ENCODE measurements at regions not wholly inside any gene's neighbourhood (a gene's known extent, or its start where the extent isn't known, plus 50 kb on each side); places are given as distances from the start of the nearest gene placed in this dataset.

- no peaks in the 10 kb centered on the region for H3K36me3 ChIP-seq
- 54% methylated on average over 2 of the region's 2 CpGs; no CpG with 5 or more reads in 1 of the 2 donors for WGBS, 2 donors (ENCODE audit: low coverage in 1 of 2)
- no peak overlapping the region for H3K4me3 ChIP-seq
- no peaks in the 10 kb centered on the region for H3K9me3 ChIP-seq
- H3K27me3 ChIP-seq: no peaks in the 10 kb centered on the region
- no peaks in the 10 kb centered on the region for H3K4me1 ChIP-seq
- TF ChIP-seq POLR2AphosphoS5 (IDR thresholded peaks at IDR 0.05): no peak
- TF ChIP-seq EP300 (IDR thresholded peaks at IDR 0.05): no peak
- no peak for TF ChIP-seq POLR2A (IDR thresholded peaks at IDR 0.05)
- TF ChIP-seq CTCF (IDR thresholded peaks at IDR 0.05): no peak
- H3K27ac ChIP-seq: no peak overlapping the region
- no peak for ATAC-seq
These were observed 223.1 kb upstream of the MAF start for GRCh38 chr16:79823639-79824038.

GRCh38 chr16:79821911-79822310 is 221.4 kb upstream of the MAF start:
- no peak overlapping the region for H3K4me3 ChIP-seq
- H3K27me3 ChIP-seq: no peaks in the 10 kb centered on the region
- no peaks in the 10 kb centered on the region for H3K9me3 ChIP-seq
- TF ChIP-seq CTCF (IDR thresholded peaks at IDR 0.05): no peak
- no peak for TF ChIP-seq EP300 (IDR thresholded peaks at IDR 0.05)
- no peak for TF ChIP-seq POLR2AphosphoS5 (IDR thresholded peaks at IDR 0.05)
- TF ChIP-seq POLR2A (IDR thresholded peaks at IDR 0.05): no peak
- no peak overlapping the region for H3K27ac ChIP-seq
- ATAC-seq: no peak
- H3K4me1 ChIP-seq: no peaks in the 10 kb centered on the region
- H3K36me3 ChIP-seq: no peaks in the 10 kb centered on the region
- 94 to 98% methylated on average over 3 of the region's 3 CpGs for WGBS, 2 donors (ENCODE audit: low coverage in 1 of 2)

- no peak overlapping the region for H3K4me3 ChIP-seq
- H3K27ac ChIP-seq: no peak overlapping the region
- H3K27me3 ChIP-seq: no peaks in the 10 kb centered on the region
- no peaks in the 10 kb centered on the region for H3K36me3 ChIP-seq
- TF ChIP-seq CTCF (IDR thresholded peaks at IDR 0.05): no peak
- no peak for TF ChIP-seq POLR2A (IDR thresholded peaks at IDR 0.05)
- no peak for TF ChIP-seq EP300 (IDR thresholded peaks at IDR 0.05)
- TF ChIP-seq POLR2AphosphoS5 (IDR thresholded peaks at IDR 0.05): no peak
- no peaks in the 10 kb centered on the region for H3K9me3 ChIP-seq
- WGBS, 2 donors (ENCODE audit: low coverage in 1 of 2): 64 to 71% methylated on average over 3 to 4 of the region's 4 CpGs
- ATAC-seq: peak; percentile 48
- H3K4me1 ChIP-seq: no peaks in the 10 kb centered on the region
These were observed 215.6 kb upstream of the MAF start for GRCh38 chr16:79816081-79816497.

GRCh38 chr16:79815049-79815448 is 214.5 kb upstream of the MAF start:
- Histone ChIP-seq H3K27ac (no peak overlapping the region), H3K4me3 (no peak overlapping the region), H3K27me3 (no peaks in the 10 kb centered on the region), H3K36me3 (no peaks in the 10 kb centered on the region), H3K4me1 (no peaks in the 10 kb centered on the region), H3K9me3 (no peaks in the 10 kb centered on the region)
- WGBS, 2 donors (ENCODE audit: low coverage in 1 of 2): 68 to 83% methylated on average over 2 of the region's 2 CpGs
- no peak for ATAC-seq
- TF ChIP-seq EP300 (IDR thresholded peaks at IDR 0.05) (no peak), CTCF (IDR thresholded peaks at IDR 0.05) (no peak)

- no peak for ATAC-seq
- Histone ChIP-seq H3K9me3 (no peaks in the 10 kb centered on the region), H3K36me3 (no peaks in the 10 kb centered on the region), H3K4me3 (no peak overlapping the region), H3K4me1 (no peaks in the 10 kb centered on the region), H3K27me3 (no peaks in the 10 kb centered on the region), H3K27ac (no peak overlapping the region)
- WGBS, 2 donors (ENCODE audit: low coverage in 1 of 2): 86 to 87% methylated on average over 2 of the region's 2 CpGs
- no peak for TF ChIP-seq EP300 (IDR thresholded peaks at IDR 0.05)
- TF ChIP-seq POLR2A (IDR thresholded peaks at IDR 0.05): no peak
- no peak for TF ChIP-seq CTCF (IDR thresholded peaks at IDR 0.05)
- no peak for TF ChIP-seq POLR2AphosphoS5 (IDR thresholded peaks at IDR 0.05)
These were observed 213.6 kb upstream of the MAF start for GRCh38 chr16:79814124-79814523.
